ENCODE measurements at regions not wholly inside any gene's neighbourhood (a gene's known extent, or its start where the extent isn't known, plus 50 kb on each side); places are given as distances from the start of the nearest gene placed in this dataset.
A peak's percentile ranks its signal among the peaks of the same experiment; 100 is the strongest.

DNA sequence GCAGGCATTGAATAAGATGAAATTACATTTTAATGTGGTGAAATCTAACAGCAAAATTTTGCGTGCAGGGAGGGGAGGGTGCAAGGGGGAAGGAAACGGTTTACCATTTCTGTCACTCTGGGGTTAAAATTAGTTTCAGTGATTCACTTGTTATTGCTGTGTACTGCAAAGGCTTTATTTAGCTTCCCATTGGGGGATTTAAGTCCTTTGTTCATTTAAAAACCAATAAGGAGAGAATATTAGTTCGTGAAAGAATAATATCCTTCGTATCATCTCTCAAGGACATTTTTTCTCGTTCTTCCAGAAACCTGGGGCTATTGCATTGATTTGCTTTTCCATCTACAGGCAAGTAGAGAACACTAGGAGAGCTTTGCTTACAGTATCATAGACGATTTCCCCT is 667.8 kb upstream of the RGMB start:
- no peaks in the 10 kb centered on the region for H3K27me3 ChIP-seq (ENCODE audit: control insufficient read depth, insufficient read depth, low read length)
- TF ChIP-seq, protein P1, sequence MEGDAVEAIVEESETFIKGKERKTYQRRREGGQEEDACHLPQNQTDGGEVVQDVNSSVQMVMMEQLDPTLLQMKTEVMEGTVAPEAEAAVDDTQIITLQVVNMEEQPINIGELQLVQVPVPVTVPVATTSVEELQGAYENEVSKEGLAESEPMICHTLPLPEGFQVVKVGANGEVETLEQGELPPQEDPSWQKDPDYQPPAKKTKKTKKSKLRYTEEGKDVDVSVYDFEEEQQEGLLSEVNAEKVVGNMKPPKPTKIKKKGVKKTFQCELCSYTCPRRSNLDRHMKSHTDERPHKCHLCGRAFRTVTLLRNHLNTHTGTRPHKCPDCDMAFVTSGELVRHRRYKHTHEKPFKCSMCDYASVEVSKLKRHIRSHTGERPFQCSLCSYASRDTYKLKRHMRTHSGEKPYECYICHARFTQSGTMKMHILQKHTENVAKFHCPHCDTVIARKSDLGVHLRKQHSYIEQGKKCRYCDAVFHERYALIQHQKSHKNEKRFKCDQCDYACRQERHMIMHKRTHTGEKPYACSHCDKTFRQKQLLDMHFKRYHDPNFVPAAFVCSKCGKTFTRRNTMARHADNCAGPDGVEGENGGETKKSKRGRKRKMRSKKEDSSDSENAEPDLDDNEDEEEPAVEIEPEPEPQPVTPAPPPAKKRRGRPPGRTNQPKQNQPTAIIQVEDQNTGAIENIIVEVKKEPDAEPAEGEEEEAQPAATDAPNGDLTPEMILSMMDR (IDR thresholded peaks at IDR 0.05; ENCODE audit: insufficient read depth, low read length, severe bottlenecking), result no peak
- FAIRE-seq (no peak), DNase-seq (ENCODE audit: low read depth) (no peak)
- no peak overlapping the region for H3K4me3 ChIP-seq (ENCODE audit: low read depth, low read length)
- no peaks in the 10 kb centered on the region for H3K36me3 ChIP-seq (ENCODE audit: control insufficient read depth, insufficient read depth, low read length)

DNA sequence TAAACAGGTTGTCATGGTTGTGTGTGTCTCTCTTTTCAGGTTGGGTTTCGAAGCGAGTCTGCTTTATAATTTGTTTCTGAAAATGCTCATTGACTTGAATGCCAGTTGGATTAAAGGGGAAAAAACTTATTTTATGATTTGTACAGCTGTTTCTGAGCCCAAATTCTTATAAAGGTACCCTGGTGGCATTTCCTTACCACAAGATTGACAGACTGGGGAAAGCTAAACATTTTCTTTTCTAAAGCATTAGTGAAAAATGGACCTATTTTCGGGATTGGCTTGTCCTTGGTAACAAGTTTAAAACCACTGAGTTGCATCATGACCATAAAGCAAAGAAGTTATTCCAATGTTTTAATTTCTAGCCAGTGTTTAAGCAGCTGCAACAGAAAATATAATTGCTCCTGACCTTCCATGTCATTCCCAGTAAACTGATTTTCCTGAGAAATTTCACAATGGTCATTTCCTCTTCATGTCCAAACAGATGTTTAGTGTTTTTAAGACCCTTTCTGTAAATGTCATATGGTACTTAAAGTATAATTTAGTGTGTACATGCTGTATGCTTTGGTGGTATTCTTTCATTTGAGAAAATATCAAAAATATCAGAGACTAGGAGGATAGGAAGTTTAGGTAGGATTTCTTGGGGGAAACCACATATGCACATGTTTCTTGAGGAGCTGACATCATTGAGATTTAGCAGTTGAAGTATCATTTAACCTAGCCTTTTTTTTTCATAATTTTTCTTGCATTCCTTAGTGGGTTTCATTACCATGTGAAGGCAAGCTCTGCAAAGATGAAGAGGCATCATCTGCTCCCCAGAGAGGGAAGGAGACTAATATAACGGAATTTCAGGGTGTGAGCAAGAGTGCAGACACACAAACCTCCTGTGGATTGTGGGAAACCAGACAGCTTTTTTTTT is 667.1 kb upstream of the RGMB start:
- H3K4me3 ChIP-seq (ENCODE audit: low read depth, low read length), result no peak overlapping the region

DNA sequence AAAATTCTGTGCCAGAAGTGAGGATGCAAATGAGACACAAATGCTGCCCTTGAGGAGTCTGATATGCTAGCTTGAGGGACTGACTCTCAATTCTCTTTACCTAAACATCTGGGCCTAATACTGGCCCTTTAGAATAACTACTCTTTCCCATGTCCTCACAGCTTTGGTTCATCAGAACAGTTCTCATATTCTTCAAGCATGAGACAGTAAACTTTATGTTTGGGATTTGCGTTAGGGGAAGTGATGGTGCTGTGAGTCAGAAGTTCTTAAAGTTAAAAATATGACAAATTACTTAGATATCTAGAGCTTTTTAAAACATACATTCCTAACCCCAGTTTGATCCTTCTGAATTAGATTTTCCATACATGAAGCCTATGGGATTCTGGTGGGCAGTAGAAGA is 665.0 kb upstream of the RGMB start:
- DNase-seq (ENCODE audit: low read depth), result peak; percentile 90
- TF ChIP-seq, protein P1 (IDR thresholded peaks at IDR 0.05; ENCODE audit: insufficient read depth, low read length, severe bottlenecking), result no peak
- no peak overlapping the region for H3K4me3 ChIP-seq (ENCODE audit: low read depth, low read length)
- H3K36me3 ChIP-seq (ENCODE audit: control insufficient read depth, insufficient read depth, low read length), result no peaks in the 10 kb centered on the region
- H3K27me3 ChIP-seq (ENCODE audit: control insufficient read depth, insufficient read depth, low read length), result no peaks in the 10 kb centered on the region
- no peak for FAIRE-seq

More for the DNA sequence above, 667.1 kb upstream of the RGMB start:
- H3K36me3 ChIP-seq (ENCODE audit: control insufficient read depth, insufficient read depth, low read length), result no peaks in the 10 kb centered on the region
- H3K27me3 ChIP-seq (ENCODE audit: control insufficient read depth, insufficient read depth, low read length), result no peaks in the 10 kb centered on the region
- FAIRE-seq, result no peak
- TF ChIP-seq, protein P1 (IDR thresholded peaks at IDR 0.05; ENCODE audit: insufficient read depth, low read length, severe bottlenecking), result no peak
- no peak for DNase-seq (ENCODE audit: low read depth)

DNA sequence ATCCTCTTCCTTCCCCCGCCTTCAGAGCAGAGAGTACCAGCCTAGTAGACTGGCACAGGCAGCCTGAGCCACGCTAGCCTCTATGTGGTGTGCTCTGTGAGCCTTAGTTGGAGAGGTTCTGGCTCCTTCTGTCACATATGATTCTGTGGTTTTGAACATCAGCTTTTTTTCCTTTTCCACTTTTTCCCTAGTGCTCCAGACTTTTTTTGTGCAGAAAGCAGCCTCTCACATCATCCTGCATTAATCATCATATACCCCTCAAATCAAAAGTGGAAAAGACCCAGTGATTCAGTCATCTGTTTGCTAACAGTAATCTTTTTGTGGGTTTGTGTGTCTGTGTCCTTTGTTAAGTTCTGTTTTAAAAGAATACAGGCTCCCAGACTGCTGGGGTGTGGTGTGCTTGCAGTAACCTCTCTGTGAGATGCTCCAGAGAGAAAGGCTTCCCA is 663.9 kb upstream of the RGMB start:
- DNase-seq (ENCODE audit: low read depth), result peak; percentile 82
- TF ChIP-seq, protein P1 (IDR thresholded peaks at IDR 0.05; ENCODE audit: insufficient read depth, low read length, severe bottlenecking), result no peak

DNA sequence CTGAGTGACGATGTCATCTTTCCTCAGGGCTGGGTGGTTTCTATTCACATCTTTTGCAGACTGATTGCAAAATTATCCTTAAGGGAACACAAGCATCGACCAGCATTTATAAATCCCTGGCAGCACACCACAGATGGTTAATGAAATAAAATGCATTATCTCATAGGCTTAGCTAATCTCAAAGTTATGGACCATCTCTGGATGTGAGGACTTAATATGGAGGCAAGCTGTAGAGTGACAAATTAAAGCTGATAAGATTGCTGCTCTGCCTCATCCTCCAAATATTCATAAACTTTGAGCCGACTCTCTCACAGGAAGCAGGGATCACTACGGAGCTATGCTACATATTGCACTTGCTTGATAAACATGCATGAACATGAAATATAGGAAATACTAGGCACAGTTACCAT is 663.2 kb upstream of the RGMB start:
- FAIRE-seq (no peak), DNase-seq (ENCODE audit: low read depth) (peak; percentile 96)
- TF ChIP-seq, protein P1 (IDR thresholded peaks at IDR 0.05; ENCODE audit: insufficient read depth, low read length, severe bottlenecking), result no peak

More for the DNA sequence above, 663.9 kb upstream of the RGMB start:
- H3K36me3 ChIP-seq (ENCODE audit: control insufficient read depth, insufficient read depth, low read length), result no peaks in the 10 kb centered on the region
- no peak overlapping the region for H3K4me3 ChIP-seq (ENCODE audit: low read depth, low read length)
- no peak for FAIRE-seq
- no peaks in the 10 kb centered on the region for H3K27me3 ChIP-seq (ENCODE audit: control insufficient read depth, insufficient read depth, low read length)

More for the DNA sequence above, 663.2 kb upstream of the RGMB start:
- Histone ChIP-seq H3K36me3 (ENCODE audit: control insufficient read depth, insufficient read depth, low read length) (no peaks in the 10 kb centered on the region), H3K27me3 (ENCODE audit: control insufficient read depth, insufficient read depth, low read length) (no peaks in the 10 kb centered on the region), H3K4me3 (ENCODE audit: low read depth, low read length) (no peak overlapping the region)
